OCI-LY3 (cell line): ENCODE measurements at regions not wholly inside any gene's neighbourhood (a gene's known extent, or its start where the extent isn't known, plus 50 kb on each side); places are given as distances from the start of the nearest gene placed in this dataset.

Source experiments
- H2AFZ ChIP-seq: fragments of 200-600, 300-600 bp; shearing (Covaris generic); 2 replicates; pipeline ENCODE4 v1.6.0; 2014; ENCODE audit warnings: antibody characterized with exemption, low read depth, low read length
- H3K27ac ChIP-seq: fragments of 200-600, 300-600 bp; sonication (generic); 2 replicates; pipeline ENCODE4 v1.5.1; 2014; ENCODE audit warnings: mild to moderate bottlenecking, low read length, moderate library complexity, mixed read lengths
- H3K27me3 ChIP-seq: fragments of 200-600, 300-600 bp; sonication (generic); 2 replicates; pipeline ENCODE4 v1.6.1; 2014; ENCODE audit warnings: low read depth, low read length, mixed read lengths
- H3K36me3 ChIP-seq: fragments of 200-600, 300-600 bp; sonication (generic); replicated peaks from 2 replicates; pipeline ENCODE3; 2014; ENCODE audit warnings: low read depth, low read length, mixed read lengths
- H3K4me1 ChIP-seq: fragments of 300-600, 200-600 bp; sonication (generic); 2 replicates; pipeline ENCODE4 v1.6.1; 2014; ENCODE audit warnings: low read length, mixed read lengths
- H3K4me2 ChIP-seq: fragments of 200-600, 300-600 bp; sonication (generic); 2 replicates; pipeline ENCODE4 v1.6.1; 2014; ENCODE audit warnings: low read length, mixed read lengths
- H3K4me3 ChIP-seq: fragments of 300-600, 200-600 bp; sonication (generic); 2 replicates; pipeline ENCODE4 v1.5.1; 2014; ENCODE audit warnings: antibody characterized with exemption, mild to moderate bottlenecking, low read length, moderate library complexity
- H3K79me2 ChIP-seq: fragments of 300-600, 200-600 bp; shearing (Covaris generic); 2 replicates; pipeline ENCODE4 v1.6.1; 2014; ENCODE audit warnings: mild to moderate bottlenecking, low read length, mixed read lengths
- H3K9ac ChIP-seq: fragments of 300-600, 200-600 bp; shearing (Covaris generic); 2 replicates; pipeline ENCODE4 v1.6.0; 2014; ENCODE audit warnings: mild to moderate bottlenecking, low read length, moderate library complexity
- H3K9me3 ChIP-seq: fragments of 200-600, 300-600 bp; shearing (Covaris generic); 2 replicates; pipeline ENCODE4 v1.6.1; 2014; ENCODE audit warnings: low read length, mixed read lengths; ENCODE audit not compliant: insufficient read depth
- H4K20me1 ChIP-seq: fragments of 200-600, 300-600 bp; sonication (generic); 2 replicates; pipeline ENCODE4 v1.6.1; 2016; ENCODE audit warnings: low read length, mixed read lengths; ENCODE audit not compliant: insufficient read depth
- CTCF ChIP-seq: fragments of 200-600, 300-600 bp; sonication (generic); IDR thresholded peaks from 2 replicates; pipeline ENCODE4 v1.5.1; 2014; ENCODE audit warnings: antibody characterized with exemption, low read length, low read depth
- EZH2phosphoT487 ChIP-seq: fragments of 200-600 bp; shearing (Covaris generic); IDR thresholded peaks from 2 replicates; pipeline ENCODE4 v1.6.1; 2018; ENCODE audit warnings: antibody characterized with exemption, mixed run types, low read depth

- no peaks in the 10 kb centered on the region for H4K20me1 ChIP-seq
- H3K79me2 ChIP-seq: no peaks in the 10 kb centered on the region
- no peaks in the 10 kb centered on the region for H3K36me3 ChIP-seq
- no peak overlapping the region for H3K27ac ChIP-seq
- H3K9ac ChIP-seq: no peak overlapping the region
- peaks cover 42% of the 10 kb centered on the region for H3K27me3 ChIP-seq
- no peak overlapping the region for H3K4me2 ChIP-seq
- H3K4me3 ChIP-seq: no peak overlapping the region
- H2AFZ ChIP-seq: no peak overlapping the region
- no peaks in the 10 kb centered on the region for H3K4me1 ChIP-seq
- TF ChIP-seq CTCF (no peak), EZH2phosphoT487 (no peak)
- no peaks in the 10 kb centered on the region for H3K9me3 ChIP-seq
Observed at GRCh38 chr2:94966689-94967088, 58.8 kb upstream of the MAL start.

DNA sequence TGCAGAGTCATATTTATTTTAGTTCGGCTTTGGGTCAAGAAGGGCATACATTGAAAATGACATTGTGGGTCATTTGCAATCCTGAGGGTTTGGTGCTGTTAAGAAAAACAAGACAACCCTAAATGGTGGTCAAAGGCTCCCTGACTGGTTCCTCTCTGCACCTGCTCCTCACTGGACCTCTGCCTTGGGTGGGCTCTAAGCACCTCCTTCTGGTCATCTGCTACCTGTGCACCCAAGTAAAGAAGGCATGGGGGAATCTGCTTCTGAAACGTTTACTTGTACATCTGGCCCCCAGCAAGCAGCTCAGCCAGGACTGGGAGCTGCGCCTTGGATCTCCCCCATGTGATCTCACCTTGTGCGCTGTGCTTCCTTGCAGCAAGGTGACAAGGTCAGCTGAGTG lies 55.2 kb upstream of the MAL start:
- no peaks in the 10 kb centered on the region for H3K79me2 ChIP-seq
- H3K4me1 ChIP-seq: no peaks in the 10 kb centered on the region
- H3K9ac ChIP-seq: no peak overlapping the region
- no peak overlapping the region for H3K4me2 ChIP-seq
- no peak overlapping the region for H3K4me3 ChIP-seq
- no peaks in the 10 kb centered on the region for H3K9me3 ChIP-seq
- H4K20me1 ChIP-seq: no peaks in the 10 kb centered on the region
- H3K27ac ChIP-seq: no peak overlapping the region
- H2AFZ ChIP-seq: no peak overlapping the region
- no peak for TF ChIP-seq CTCF
- TF ChIP-seq EZH2phosphoT487: no peak
- peaks cover 32% of the 10 kb centered on the region; the same call in 1 of the 2 replicates for H3K27me3 ChIP-seq
- H3K36me3 ChIP-seq: no peaks in the 10 kb centered on the region
